Glutamatergic neuron (in vitro differentiated cells): ENCODE measurements at regions not wholly inside any gene's neighbourhood (a gene's known extent, or its start where the extent isn't known, plus 50 kb on each side); places are given as distances from the start of the nearest gene placed in this dataset.
"Not testable (repeated sequence)": the region's sequence is repeated elsewhere in the genome, so short reads cannot be mapped to it uniquely, and the experiment has no call there.

Experiments used
- DNase-seq: peaks from one replicate; pipeline ENCODE4 v3.0.0; 2022
- H3K27ac Mint-ChIP-seq: one replicate; pipeline ENCODE4 v1.8.0; 2020; ENCODE audit warnings: mild to moderate bottlenecking, mixed read lengths, inconsistent platforms; ENCODE audit not compliant: unreplicated experiment
- H3K27me3 Mint-ChIP-seq: one replicate; pipeline ENCODE4 v1.8.0; 2020; ENCODE audit warnings: mild to moderate bottlenecking, moderate library complexity, mixed read lengths, inconsistent platforms; ENCODE audit not compliant: unreplicated experiment
- H3K36me3 Mint-ChIP-seq: one replicate; pipeline ENCODE4 v1.8.0; 2020; ENCODE audit warnings: mild to moderate bottlenecking, mixed read lengths, inconsistent platforms; ENCODE audit not compliant: unreplicated experiment
- H3K4me1 Mint-ChIP-seq: one replicate; pipeline ENCODE4 v1.8.0; 2020; ENCODE audit warnings: mild to moderate bottlenecking, low read depth, mixed read lengths, inconsistent platforms; ENCODE audit not compliant: unreplicated experiment
- H3K4me3 Mint-ChIP-seq: one replicate; pipeline ENCODE4 v1.8.0; 2020; ENCODE audit warnings: mild to moderate bottlenecking, mixed read lengths, inconsistent platforms; ENCODE audit not compliant: unreplicated experiment
- H3K9me3 Mint-ChIP-seq: one replicate; pipeline ENCODE4 v1.8.0; 2020; ENCODE audit warnings: mild to moderate bottlenecking, moderate library complexity, mixed read lengths, inconsistent platforms; ENCODE audit not compliant: unreplicated experiment
- TF ChIP-seq, protein P1 (sequence below): fragments of 200-600 bp; sonication (generic); IDR thresholded peaks from one replicate; pipeline ENCODE4 v1.5.0; 2021; ENCODE audit not compliant: partially characterized antibody, unreplicated experiment

GRCh38 chr9:92228628-92229027 lies 64.9 kb downstream of the IARS1 start:
- Mint-ChIP-seq H3K4me1 (no peaks in the 10 kb centered on the region), H3K27ac (no peak overlapping the region), H3K27me3 (no peaks in the 10 kb centered on the region), H3K36me3 (peaks cover 21% of the 10 kb centered on the region), H3K4me3 (no peak overlapping the region), H3K9me3 (no peaks in the 10 kb centered on the region)
- TF ChIP-seq, protein P1, sequence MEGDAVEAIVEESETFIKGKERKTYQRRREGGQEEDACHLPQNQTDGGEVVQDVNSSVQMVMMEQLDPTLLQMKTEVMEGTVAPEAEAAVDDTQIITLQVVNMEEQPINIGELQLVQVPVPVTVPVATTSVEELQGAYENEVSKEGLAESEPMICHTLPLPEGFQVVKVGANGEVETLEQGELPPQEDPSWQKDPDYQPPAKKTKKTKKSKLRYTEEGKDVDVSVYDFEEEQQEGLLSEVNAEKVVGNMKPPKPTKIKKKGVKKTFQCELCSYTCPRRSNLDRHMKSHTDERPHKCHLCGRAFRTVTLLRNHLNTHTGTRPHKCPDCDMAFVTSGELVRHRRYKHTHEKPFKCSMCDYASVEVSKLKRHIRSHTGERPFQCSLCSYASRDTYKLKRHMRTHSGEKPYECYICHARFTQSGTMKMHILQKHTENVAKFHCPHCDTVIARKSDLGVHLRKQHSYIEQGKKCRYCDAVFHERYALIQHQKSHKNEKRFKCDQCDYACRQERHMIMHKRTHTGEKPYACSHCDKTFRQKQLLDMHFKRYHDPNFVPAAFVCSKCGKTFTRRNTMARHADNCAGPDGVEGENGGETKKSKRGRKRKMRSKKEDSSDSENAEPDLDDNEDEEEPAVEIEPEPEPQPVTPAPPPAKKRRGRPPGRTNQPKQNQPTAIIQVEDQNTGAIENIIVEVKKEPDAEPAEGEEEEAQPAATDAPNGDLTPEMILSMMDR = no peak
- DNase-seq = no peak

GRCh38 chr9:92224177-92224576 lies 69.3 kb downstream of the IARS1 start:
- no peaks in the 10 kb centered on the region for H3K4me1 Mint-ChIP-seq
- H3K27me3 Mint-ChIP-seq = no peaks in the 10 kb centered on the region
- H3K9me3 Mint-ChIP-seq = no peaks in the 10 kb centered on the region
- no peak overlapping the region for H3K27ac Mint-ChIP-seq
- peaks cover 32% of the 10 kb centered on the region for H3K36me3 Mint-ChIP-seq
- TF ChIP-seq, protein P1 = no peak
- no peak for DNase-seq
- no peak overlapping the region for H3K4me3 Mint-ChIP-seq

- no peak overlapping the region for H3K4me3 Mint-ChIP-seq
- H3K4me1 Mint-ChIP-seq = no peaks in the 10 kb centered on the region
- no peaks in the 10 kb centered on the region for H3K9me3 Mint-ChIP-seq
- DNase-seq = no peak
- TF ChIP-seq, protein P1 = no peak
- peaks cover 30% of the 10 kb centered on the region for H3K36me3 Mint-ChIP-seq
- H3K27ac Mint-ChIP-seq = no peak overlapping the region
- H3K27me3 Mint-ChIP-seq = no peaks in the 10 kb centered on the region
These were observed 69.7 kb downstream of the IARS1 start for GRCh38 chr9:92223758-92224157.

- Mint-ChIP-seq H3K27ac (no peak overlapping the region), H3K27me3 (no peaks in the 10 kb centered on the region), H3K36me3 (peaks cover 14% of the 10 kb centered on the region), H3K4me3 (no peak overlapping the region), H3K9me3 (peaks cover 5% of the 10 kb centered on the region), H3K4me1 (peaks cover 9% of the 10 kb centered on the region)
- no peak for DNase-seq
- TF ChIP-seq, protein P1 = no peak
These were observed 84.6 kb downstream of the IARS1 start for GRCh38 chr9:92208693-92209524.

GRCh38 chr9:92206488-92206887 lies 87.0 kb downstream of the IARS1 start:
- H3K36me3 Mint-ChIP-seq = peaks cover 8% of the 10 kb centered on the region
- no peak overlapping the region for H3K27ac Mint-ChIP-seq
- H3K27me3 Mint-ChIP-seq = no peaks in the 10 kb centered on the region
- H3K4me3 Mint-ChIP-seq = no peak overlapping the region
- H3K4me1 Mint-ChIP-seq = no peaks in the 10 kb centered on the region
- peaks cover 3% of the 10 kb centered on the region for H3K9me3 Mint-ChIP-seq
- DNase-seq = no peak
- TF ChIP-seq, protein P1 = no peak

- not testable (repeated sequence) for H3K27ac Mint-ChIP-seq, H3K4me3 Mint-ChIP-seq, H3K9me3 Mint-ChIP-seq, DNase-seq, H3K27me3 Mint-ChIP-seq, H3K4me1 Mint-ChIP-seq, H3K36me3 Mint-ChIP-seq
These were observed 88.7 kb upstream of the SPTLC1 start for GRCh38 chr9:92203887-92204286.

- H3K27ac Mint-ChIP-seq, DNase-seq, H3K4me3 Mint-ChIP-seq, H3K4me1 Mint-ChIP-seq, H3K9me3 Mint-ChIP-seq, H3K27me3 Mint-ChIP-seq, H3K36me3 Mint-ChIP-seq: not testable (repeated sequence)
These were observed 83.0 kb upstream of the SPTLC1 start for GRCh38 chr9:92198237-92198636.
